Nucleus accumbens (tissue), 56 donors: ENCODE measurements at regions not wholly inside any gene's neighbourhood (a gene's known extent, or its start where the extent isn't known, plus 50 kb on each side); places are given as distances from the start of the nearest gene placed in this dataset.
"Not testable (repeated sequence)": the region's sequence is repeated elsewhere in the genome, so short reads cannot be mapped to it uniquely, and the experiment has no call there.

Source experiments
- DNase-seq, 56 donors: peaks; one replicate each; lab custom pipeline; 2025; lab: John Stamatoyannopoulos, UW

DNA sequence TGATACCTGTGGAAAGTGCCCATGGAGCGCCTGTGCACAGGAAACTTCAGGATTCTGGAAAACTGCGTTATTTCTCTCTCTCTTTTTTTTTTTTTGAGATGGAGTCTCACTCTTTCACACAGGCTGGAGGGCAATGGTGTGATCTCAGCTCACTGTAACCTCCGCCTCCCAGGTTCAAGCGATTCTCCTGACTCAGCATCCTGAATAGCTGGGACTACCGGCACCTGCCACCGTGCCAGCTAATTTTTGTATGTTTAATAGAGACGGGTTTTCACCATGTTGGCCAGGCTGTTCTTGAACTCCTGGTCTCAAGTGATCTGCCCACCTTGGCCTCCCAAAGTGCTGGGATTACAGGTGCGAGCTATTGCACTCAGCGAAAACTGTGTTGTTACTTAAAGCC lies 68.9 kb upstream of the PODXL start:
- DNase-seq: not testable (repeated sequence)

DNA sequence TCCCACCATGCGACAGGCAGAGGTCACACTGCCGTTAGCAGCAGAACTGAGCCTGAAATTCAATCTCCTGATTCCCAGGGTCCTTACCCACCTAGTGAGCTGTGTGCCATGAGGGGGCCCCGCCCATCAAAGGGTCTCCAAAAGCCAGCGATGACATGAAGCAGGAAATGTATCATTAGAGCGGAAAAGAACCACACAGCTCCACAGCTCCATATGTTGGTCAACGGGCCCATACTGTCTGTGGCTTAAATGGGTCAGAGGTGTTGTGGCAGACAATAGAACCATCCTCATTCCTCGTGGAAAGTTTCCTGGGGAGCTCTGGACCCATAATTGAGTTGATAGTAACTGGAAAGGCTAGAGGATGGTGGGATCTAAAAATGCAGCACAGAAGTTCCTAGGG lies 68.1 kb upstream of the PODXL start:
- DNase-seq: no peak

GRCh38 chr7:131623154-131623553 lies 66.7 kb upstream of the PODXL start:
- no peak for DNase-seq

DNA sequence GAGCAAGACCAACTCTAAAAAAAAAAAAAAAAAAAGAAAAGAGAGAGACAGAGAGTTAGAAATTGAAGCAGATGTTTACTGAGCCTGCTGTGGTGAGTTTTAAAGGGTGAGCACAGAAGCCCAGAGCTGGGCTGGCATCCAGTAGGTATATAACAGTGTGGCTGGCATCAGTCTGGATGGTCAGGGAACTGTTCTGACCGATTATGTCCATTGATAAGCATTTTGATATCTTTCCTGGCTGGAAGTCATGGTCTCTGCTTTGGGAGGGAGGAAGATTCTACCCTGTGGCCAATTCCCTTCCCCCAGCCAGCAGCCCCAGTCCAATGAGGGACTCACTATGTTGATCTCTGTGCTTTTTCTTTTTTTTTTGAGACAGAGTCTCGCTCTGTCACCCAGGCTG lies 65.2 kb upstream of the PODXL start:
- no peak for DNase-seq

DNA sequence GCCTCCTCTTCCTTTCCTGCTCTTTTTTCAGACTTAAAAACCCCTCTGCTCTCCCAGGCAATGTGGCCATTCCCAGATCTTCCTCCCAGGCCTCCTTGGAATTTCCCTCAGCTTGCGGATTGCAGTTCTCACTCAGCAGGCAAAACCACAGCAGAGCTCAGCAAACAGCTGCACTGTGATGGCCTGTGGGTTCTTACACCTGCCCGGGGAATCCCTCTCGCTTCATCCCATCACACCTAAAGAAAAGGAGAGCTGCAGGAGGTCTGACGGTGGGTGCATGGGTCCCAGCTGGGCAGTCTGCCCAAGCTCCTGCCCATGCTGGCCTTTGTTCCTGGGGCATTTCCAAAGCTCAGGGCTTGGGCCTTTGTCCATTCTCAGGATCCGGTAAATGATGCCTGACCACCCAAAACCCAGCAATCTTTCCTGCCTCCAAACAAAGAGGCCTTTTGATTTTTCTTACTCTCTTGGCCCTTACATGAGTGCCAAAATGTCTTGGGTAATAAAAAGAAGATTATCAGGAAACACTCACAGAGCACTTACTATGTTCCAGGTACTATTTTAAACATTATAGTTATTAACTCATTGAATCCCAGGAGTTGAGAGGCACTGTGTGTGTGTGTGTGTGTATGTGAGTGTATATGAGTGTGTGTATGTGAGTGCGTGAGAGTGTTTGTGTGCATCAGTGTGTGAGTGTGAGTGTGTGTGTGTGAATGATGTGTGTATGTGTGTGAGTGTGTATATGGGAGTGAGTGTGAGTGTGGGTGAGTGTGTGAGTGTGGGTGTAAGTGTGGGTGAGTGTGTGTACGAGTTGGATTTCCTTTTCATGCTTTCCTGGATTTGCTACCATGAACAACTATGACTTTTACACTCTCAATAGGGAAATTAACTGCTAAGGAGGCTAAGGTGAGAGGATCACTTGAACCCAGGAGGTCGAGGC lies 64.5 kb upstream of the PODXL start:
- DNase-seq: no peak

DNA sequence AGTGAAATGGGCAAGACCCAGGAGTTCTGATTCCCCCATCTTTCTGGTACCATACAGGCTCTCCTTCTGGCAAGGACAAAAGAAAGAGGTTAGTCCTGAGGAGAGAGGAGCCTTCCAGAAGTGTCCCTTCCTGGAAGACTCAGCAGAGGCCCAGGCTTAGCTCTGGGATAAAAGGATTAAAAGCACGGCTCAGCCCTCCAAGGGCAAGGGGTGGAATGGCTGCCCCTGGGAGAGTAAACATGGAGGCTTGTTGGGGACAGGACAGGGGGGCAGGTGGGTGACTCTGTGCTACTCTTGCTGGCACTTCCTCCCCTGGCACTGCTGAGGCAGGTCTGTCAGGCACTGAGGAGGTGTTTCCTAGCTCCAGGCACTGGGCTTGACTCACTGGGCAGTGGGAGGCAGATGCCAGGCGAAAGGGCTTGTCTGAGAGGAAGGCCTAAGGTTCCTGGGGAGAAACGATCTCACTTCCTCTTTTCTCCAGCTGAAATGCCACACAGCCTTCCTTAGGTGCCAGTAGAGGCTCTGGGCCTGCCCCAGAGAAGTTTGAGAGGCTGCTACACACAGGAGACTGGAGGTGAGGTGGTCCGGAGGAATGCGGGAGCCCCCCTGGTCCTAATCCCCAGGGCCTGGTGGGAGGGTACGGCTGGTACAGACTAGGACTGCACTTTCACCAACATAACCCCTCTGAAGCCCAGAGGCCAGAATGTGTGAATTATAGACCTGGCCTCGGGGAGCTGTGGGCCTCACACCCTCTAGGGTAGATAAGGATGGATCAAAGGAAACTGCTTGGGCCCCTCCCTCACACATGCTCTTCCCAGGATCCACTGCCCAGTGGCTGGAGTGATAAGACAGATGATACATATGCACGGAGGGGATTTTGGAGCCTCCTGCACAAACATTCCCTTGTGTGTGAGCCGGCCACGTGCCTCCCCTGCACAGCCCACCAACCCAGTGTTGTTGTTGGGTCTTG lies 63.2 kb upstream of the PODXL start:
- no peak for DNase-seq

DNA sequence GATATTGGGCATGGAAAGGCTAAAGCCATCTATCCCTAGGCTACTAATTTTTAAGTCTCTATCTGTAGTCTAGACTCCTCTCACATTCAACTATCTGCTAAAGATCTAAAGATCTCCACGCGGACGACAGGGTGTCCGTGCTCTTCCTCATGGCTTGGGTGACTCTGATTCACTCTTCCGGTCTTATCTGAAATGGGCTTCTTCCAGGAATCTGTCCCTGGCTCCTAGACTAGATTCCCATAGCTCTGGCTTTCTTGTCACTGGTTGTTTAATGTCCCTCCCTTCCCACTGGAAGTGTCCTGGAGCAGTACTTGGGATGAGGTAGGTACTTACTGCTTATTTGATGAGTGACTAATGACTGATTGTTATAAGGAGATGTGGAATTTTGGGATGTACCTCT lies 62.0 kb upstream of the PODXL start:
- no peak for DNase-seq

DNA sequence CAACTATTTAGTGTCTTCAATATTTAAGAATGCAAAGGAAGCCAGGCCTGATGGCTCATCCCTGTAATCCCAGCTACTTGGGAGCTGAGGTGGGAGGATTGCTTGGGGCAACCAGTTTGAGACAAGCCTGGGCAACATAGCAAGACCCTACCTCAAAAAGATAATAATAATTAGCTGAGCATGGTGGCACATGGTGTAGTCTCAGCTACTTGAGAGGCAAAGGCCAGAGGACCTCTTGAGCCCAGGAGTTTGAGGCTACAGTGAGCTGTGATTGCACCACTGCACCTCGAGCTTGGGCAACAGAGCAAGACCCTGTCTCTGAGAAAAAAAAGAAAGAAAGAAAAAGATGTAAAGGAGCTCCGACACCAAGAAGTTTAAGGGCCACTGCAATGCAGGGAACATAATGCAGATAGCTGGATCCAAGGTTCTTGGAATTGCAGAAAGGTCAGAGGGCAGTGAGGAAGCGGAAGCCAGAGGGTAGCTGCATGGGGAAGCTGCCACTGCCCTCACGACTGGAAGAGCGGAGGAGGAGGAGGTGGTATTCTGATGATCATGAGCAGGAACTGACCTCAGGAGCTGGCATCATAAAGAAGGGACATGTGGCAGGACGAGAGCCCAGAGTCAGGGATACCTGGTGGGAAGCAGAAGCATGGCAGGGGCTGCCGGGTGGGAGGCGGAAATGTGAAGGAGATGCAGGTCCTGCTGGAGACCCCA lies 60.2 kb upstream of the PODXL start:
- DNase-seq: no peak

DNA sequence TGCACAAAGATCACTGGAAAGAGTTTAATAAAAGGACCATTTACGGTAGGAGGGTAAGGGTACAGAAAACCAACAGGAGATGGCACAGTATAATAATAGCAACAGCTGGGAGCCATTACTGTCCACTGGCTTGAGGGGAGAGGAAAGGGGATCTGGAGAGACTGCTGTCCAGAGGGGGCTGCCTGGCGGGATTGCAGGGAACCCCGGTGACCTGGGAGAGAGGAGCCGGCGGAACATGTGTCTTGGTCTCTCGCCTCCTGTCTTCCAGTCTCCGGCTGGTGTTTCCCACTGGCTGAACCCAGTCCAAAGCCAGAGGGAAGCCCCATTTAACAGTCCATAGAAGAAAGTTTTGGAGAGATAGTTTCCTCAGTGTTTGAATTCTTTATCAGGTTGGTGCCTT lies 57.5 kb upstream of the PODXL start:
- DNase-seq: no peak

- no peak for DNase-seq
Observed at GRCh38 chr7:131610007-131610406, 53.6 kb upstream of the PODXL start.

GRCh38 chr7:131608116-131608500 lies 51.7 kb upstream of the PODXL start:
- DNase-seq: peak in 1 of 56 donors; percentile 44

DNA sequence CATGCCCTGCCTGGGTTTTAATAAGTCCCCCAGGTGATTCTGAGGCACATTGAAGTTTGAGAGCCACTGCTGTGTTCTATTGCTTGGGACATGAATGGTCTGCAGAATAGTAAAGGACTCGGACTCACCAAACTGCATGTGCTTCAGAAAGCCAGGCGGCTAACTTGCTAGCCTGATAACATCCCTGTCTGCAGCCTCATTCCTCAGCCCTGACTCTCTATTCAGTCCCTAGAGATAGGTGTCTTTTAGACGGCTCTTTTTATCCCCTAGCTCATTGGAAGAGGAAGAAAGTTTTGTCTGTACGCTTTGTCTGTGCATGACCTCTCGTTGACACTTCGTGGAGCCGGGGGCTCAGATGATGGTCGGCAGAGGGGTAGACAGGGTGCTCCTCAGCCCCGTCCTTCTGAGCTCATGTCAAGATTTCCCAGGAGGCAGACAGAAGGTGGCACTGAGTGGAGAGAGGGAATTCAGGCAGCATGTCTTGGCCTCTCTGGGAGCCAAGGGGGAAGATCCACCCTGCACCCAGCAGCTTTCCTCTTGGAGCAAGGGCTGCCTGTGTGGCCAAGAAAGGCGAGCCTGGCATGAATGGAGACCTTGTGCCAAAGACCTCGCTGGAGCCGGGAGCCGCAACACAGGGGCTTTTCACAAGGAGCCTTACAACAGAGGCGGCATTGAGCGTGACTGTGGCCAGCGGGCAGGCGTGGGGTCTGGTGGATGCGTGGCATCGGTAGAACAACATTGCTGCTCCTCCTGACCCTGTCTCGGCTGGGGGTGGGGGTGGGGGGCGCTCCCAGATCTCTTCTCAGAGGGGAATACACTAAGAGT lies 51.1 kb upstream of the PODXL start:
- peak in 52 of 56 donors; percentile 13 to 83 (median 57) for DNase-seq

DNA sequence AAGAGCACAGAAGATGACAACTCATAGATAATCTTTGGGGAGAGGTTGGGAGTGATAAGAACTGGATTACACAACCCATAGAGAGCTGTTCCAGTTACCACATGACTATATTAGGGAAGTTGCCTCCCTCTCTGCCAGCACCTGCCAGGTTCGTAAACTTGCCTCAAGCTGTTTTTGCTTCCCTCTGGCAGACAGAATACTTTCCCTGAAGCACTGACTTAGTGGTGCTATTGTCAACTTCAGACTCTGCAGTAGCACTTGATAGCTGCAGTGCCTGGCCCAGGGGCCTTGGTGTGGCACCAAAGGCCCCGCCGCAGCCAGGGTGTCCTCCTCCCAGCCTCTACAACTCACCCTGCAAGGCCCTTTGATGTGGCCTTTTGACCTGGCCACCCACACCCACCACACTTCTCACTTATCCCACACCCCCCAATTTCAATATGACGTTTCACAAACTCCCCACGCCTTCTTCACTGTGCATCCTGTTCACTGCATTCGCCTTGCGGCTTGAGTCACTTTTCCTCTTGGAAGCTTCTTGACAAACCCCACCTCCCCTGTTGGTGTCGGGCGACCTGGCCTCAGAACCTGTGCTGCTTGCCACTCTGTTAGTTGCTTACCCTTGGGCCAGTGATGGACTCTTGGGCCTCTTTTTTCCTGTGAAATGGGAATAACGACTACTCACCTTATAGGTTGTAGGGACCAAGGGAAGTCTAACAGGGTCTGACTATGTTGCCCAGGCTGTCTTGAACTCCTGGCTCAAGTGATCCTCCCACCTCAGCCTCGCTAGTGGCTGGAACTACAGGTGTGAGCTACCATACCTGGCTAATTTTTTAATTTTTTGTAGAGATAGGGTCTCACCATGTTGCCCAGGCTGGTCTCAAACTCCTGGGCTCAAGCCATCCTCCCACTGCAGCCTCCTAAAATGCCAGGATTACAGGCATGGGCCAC lies 50.2 kb upstream of the PODXL start:
- DNase-seq: no peak
